HG03457 (cell line): ENCODE measurements at regions not wholly inside any gene's neighbourhood (a gene's known extent, or its start where the extent isn't known, plus 50 kb on each side); places are given as distances from the start of the nearest gene placed in this dataset.

Source experiments
- ATAC-seq: cut with Tn5 transposase; IDR thresholded peaks from one replicate; pipeline ENCODE4 v1.9.1; 2021; ENCODE audit warnings: moderate number of reproducible peaks; ENCODE audit not compliant: unreplicated experiment

DNA sequence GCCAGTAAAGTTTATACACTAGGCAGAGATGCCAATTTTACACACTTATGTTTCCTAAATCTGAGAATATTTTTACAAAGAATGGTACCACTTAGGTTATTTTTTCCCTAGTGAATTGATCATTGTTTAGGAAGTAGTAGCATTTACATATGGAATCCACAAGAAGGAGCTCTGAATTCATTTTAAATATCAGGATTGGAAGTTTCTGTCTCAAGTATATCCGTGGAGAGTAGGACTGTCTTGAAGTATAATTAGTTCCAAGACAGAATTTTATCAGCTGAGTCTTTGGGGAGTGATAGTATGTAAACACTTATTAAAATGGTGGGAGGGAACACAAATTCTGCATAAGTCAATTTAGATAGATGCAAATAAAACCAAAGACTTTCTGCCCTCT, 82.3 kb upstream of the FAM98A start:
- no peak for ATAC-seq

DNA sequence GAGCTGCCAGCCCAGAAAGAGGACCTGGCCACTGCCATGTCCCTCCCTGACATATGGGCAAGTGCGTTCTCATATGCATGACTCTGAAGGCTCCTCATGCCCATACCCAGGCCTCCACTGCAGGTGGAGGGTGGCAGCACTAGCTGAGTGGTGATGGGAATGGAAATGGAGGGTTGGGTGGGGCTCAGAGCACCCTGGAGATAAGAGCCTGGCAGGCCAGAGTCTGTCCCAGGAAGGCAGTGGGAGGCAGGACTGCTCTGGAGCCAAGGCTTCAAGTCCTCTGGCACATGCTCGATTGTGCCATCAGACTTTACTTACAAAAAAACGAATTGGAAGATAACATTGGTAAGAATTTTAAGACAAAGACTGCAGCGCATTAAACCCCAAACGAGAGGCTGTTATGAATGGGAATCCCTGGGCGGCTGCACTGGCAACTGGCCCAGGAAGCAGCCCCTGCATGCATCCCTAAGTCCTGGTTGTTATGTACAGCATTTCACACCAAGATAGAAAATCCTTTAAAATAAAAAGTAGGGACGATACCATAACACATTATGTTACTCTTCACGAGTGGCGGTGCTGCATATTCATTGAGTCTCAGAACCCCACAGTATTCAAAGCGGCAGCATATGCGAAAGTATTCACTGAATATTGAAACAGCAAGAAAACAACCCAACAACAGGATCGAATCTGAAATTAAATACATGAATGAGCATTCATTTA, 81.7 kb upstream of the FAM98A start:
- ATAC-seq, result no peak

DNA sequence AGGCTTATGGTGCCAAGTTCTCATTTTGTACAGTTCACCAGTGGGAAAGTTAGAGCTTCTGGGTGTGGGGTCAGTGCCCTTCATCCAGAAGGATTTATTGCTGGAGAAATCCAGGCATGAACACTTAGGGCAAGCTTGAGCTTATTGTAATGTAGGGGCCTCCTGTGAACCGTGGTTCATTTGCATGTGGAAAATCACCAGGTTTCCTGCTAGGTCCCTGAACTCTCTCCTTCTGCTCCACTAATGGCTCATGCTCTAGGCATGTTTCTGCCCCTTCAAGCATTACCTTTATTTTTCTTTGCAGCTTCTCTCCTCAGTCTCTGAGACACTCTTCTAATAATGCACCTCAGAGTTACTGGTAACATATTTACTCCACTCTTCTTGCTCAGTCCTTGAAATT, 79.3 kb upstream of the FAM98A start:
- no peak for ATAC-seq

DNA sequence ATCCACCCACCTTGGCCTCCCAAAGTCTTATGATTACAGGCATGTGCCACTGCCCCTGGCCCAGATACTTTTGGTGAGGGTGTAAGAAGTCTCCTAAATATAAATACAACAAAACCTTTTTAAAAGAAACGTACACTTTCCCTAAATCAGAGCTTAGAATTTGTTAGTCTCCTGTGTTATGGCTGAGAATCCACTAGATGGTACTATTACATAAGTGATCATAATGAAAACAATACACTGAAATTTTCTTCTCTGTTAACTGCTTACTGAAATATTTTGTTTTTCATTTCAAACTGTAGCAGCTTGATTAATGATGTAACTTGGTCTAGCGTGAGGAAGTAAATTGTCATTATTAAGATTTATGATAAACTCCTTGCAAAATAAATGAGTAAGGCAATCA, 74.8 kb upstream of the FAM98A start:
- no peak for ATAC-seq

DNA sequence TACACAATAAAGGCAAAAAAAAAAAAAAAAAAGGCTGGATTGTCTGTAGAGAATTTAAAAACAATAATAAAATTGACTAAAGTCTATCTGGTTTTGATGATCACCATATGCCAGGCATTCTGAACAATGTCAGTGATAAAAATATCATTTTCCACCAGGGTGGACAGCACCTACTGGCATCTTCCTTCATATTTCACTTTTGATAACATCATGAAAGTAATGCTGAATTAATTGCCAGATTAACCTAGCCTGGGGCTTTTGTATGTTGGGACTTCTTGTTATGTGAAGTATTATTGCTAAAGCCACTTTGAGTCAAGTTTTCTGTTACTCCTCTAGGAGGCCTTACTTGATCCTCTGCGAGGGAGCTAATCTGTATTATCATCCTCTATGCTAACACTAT, 73.8 kb upstream of the FAM98A start:
- ATAC-seq, result no peak

DNA sequence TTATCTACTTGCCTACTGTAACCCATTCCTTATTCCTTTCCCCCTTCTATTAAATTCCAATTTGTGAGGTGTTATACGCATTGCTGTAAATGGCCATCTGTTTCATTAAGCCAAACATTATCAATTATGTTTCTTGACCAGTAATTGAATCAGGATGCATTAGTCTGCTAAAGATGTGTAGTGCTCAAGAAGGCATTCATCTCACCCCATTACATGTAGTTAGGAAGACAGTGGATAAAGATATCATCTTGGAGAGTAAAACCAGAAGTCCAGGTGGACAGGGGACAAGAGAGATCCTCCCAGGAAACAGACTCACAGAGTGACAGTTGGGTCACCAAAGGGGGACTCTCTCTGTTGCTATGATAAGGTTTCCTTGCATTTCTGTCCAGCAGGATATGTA, 73.3 kb upstream of the FAM98A start:
- ATAC-seq, result no peak

DNA sequence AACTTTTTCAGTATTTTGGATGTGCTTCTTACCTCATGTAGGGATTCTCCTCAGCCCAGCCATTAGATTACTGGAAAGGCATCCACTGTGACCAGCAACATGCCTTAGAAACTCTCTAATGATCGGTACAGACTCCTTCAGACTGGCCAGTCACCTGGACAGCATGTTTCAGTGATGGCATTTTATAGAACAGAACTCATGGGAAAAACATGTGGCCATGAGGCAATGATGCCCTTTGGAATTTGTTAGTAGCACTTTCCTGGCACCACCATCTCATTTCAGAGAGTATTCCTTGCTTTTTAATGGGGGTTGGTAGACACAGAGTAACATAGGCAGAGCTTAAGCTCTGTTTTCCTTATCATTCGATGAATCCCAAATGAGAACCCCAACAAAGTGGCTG, 72.1 kb upstream of the FAM98A start:
- no peak for ATAC-seq

DNA sequence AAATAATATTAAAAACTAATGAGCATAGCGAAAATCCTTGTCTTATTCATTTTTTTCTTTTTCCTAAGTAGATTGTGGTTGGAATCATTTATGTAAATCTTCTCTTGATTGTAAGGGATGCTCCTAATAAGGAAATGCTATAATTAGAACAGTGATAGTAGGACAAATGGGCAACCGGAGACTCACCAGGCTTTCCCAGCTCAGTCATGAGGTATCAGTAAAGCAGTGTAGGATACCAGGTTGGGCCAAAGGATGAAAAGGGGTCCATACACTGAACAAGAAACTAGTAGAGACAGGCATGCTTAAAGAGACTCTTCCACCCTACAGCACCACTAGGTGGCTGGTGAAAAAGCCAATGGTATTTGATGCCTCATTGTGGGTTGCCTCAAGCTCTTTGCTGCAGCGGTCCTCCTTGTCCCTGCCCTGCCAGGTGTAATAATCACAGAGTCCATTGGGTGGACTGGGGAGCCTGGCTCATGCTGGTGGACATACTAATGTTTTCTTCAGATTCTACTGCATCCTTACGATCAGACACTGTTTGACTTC, 71.4 kb upstream of the FAM98A start:
- ATAC-seq, result no peak

DNA sequence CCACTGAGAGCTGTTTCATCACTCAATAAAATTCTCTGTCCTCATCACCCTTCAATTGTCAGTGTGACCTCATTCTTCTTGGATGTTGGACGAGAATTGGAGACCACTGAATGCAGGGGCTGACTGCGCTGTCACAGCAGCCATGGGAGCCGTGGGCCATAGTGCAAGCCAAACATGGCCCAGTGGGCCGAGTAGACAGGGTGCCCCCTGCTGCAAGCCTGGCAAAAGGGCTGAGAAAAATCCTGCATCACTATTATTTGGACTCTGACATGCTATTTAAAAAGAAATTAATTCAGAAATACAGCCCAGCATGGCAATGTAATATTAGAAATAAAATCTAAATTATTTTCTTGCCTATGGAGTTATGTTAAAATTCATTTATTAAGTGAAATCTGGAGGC, 67.8 kb upstream of the FAM98A start:
- ATAC-seq, result no peak

DNA sequence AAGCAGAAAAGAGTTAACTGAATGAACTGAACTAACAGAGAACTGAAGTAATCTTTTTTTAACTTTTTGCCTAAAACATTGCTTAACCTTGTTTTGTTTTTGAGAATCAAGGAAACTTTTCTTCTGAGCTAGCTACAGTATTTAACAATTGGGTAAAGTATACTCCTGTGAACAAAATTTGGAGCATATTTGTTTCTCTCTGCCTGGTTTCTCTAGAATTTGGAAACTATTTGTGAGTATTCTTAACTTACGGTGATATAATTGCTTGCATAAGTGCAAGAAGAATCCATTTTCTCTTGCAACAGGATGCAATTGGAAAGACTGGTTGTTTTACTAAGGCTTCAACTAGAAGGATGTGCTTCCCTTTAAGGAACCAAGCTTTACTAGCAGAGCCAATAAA, 65.9 kb upstream of the FAM98A start:
- ATAC-seq, result no peak

DNA sequence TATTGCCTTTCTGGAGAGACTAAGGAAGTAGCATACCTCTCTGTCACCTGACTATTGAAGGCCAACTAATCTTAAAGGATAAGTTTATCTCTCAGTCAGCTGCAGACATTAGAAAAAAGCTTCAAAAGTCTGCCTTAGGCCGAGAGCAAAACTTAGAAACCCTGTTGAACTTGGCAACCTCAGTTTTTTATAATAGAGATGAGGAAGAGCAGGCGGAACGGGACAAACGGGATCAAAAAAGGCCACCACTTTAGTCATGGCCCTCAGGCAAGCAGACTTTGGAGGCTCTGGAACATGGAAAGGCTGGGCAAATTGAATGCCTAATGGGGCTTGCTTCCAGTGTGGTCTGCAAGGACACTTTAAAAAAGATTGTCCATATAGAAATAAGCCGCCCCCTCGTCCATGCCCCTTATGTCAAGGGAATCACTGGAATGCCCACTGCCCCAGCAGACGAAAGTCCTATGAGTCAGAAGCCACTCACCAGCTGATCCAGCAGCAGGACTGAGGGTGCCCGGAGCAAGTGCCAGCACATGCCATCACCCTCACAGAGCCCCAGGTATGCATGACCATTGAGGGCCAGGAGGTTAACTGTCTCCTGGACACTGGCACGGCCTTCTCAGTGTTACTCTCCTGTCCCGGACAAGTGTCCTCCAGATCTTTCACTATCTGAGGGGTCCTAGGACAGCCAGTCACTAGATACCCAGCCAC, 61.5 kb upstream of the FAM98A start:
- ATAC-seq, result no peak

DNA sequence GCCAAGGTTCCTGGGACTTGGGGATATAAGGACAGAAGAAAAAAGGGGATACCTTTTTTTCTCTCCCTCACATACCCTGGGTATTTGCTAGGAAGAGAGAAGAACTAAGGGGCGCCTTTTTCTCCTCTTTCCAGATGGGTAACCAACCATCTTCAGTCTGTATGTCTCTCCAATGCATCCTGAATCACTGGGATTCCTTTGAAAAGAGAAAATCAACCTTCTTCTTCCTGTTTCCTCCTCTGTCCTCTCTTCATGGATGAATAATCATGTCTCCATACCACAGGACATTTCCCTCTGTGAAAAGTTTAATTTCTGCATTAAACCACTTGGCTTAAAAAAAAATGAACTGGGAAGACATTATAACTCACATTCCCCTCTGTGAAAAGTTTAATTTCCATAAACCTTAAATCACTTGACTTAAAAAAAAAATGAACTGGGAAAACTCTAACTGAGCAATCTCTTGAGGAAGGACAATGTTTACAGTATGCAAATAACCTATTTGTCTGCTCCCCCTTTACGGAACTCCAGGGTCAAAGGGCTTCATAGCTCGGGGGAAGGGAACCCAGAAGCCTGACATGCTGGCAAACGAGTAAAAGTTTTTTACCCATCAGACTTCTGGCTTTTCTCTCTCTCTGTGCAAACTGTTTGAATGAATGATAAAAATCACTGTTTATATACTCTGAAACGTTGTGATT, 56.7 kb upstream of the FAM98A start:
- no peak for ATAC-seq

DNA sequence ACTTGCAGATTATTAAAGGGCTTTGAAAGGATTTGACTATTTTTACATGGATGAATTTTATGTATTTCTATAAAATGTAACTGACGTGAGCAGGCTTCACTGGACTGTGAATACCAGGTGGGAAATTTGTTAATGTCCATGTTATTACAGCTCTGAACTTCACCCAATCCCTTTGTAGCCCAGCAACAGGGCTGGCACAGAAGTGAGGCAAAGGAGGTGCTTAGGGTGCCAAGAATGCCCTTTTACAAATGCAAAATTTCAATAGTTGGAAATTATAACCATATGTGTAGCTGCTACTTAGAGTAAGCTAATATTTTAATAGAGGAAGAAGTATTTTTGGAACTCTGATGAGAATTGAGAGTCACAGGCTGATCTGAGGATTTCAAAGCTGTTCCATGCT, 53.7 kb upstream of the FAM98A start:
- ATAC-seq, result no peak

DNA sequence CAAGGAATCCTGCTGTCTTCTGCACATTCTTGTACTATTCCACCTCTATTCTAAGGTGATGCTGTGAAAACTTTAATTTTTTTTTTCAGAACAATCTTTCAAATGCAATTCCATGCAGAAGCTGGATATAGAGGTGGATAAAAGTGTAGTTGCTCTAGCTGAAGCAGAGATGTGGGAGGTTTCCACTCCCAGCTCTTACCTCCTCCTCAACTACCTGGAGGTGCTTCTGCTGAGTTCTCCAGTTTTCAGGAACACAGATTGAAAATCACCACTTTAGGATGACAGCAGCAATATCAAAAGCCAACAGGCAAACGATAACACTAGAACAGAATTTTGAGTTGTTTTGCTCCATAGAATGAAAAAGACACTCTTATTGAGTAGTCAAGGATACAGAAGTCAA, 51.1 kb upstream of the FAM98A start:
- no peak for ATAC-seq
